ENCODE measurements at regions not wholly inside any gene's neighbourhood (a gene's known extent, or its start where the extent isn't known, plus 50 kb on each side); places are given as distances from the start of the nearest gene placed in this dataset.
"Not testable (repeated sequence)": the region's sequence is repeated elsewhere in the genome, so short reads cannot be mapped to it uniquely, and the experiment has no call there.

- no peak for DNase-seq (ENCODE audit: low read depth)
Measured at GRCh38 chr12:58647495-58647894, 272.8 kb downstream of the LRIG3 start.

DNA sequence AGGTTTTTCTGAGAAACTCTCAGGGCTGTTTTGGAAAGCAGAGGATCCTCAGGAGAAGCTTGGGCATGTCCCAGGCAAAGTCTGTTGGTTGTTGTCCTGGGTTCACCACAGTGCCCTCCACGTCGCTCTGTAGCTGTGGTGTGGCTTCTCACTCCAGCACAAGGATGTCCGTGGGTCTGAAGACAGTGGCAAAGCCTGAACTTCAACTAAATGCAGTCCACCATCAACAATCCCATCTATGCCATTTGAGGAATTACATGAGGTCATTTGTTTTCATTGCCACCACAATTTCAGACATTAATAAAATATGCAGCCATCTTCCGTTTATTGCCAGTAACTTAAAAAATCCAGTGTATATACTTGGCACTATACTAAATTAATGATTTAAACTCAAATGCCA lies 272.1 kb downstream of the LRIG3 start:
- DNase-seq (ENCODE audit: low read depth) = no peak

- no peak for DNase-seq (ENCODE audit: low read depth)
Measured at GRCh38 chr12:58651850-58652249, 268.5 kb downstream of the LRIG3 start.

- DNase-seq (ENCODE audit: low read depth) = no peak
Measured at GRCh38 chr12:58654021-58654420, 266.3 kb downstream of the LRIG3 start.

DNA sequence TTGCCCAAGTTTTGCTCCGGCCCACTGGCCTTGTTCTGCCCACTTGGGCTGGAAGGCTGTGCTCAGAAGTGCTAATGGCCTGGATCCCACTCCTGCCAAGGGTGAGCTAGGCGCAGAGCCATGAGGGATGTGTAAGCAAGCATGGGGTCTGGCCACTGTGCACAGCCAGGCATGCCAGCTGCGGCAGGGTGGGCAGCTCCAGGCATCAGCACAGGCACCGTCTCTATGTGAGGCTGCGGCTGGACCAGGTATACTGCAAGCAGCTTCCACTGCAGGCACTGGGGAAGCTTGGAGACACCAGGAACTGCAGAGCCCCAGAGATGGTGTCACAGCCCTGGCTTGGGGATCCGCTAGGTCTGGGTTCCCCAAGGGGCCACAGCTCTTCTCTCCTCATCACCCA lies 264.9 kb downstream of the LRIG3 start:
- no peak for DNase-seq (ENCODE audit: low read depth)

GRCh38 chr12:58656254-58657009 lies 263.9 kb downstream of the LRIG3 start:
- DNase-seq (ENCODE audit: low read depth) = no peak

DNA sequence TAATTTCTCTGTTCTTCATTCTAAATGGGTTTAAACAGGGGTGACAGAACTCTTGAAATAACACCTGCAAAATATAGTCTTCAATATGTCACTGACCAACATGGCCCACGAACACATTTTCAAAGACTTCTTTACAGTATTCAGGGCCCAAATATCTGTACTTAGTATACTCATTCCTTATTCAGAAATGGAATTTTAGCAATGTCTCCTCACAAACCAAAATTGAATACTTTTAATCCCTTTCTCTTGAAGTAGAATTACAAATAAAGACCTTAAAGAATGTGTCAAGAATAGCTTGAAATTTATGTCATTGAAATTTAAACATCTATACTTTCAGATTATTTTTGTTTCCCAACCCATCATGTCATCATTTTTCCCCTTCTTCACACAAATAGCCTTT lies 263.1 kb downstream of the LRIG3 start:
- no peak for DNase-seq (ENCODE audit: low read depth)

DNA sequence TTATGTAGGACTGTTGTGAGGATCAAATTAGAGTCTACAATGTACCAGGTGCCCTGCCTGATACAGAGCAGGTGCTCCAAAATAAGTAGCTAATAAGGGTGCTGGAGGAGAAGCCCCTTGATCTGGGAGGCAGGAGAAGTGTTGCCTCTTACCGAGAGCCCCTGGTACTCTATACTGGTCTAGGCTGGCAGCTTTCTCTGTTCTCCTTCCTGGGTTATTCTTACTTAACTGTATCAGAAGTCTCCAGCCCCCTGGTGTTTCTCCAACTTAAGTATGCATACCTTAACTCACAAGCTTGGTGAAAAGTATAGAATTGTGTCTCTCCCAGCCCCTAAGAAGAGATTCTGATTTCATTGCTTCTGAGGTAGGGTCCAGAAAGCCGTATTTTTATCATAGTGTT lies 254.9 kb downstream of the LRIG3 start:
- DNase-seq (ENCODE audit: low read depth) = no peak

- DNase-seq (ENCODE audit: low read depth) = no peak
Measured at GRCh38 chr12:58668233-58668632, 252.1 kb downstream of the LRIG3 start.

DNA sequence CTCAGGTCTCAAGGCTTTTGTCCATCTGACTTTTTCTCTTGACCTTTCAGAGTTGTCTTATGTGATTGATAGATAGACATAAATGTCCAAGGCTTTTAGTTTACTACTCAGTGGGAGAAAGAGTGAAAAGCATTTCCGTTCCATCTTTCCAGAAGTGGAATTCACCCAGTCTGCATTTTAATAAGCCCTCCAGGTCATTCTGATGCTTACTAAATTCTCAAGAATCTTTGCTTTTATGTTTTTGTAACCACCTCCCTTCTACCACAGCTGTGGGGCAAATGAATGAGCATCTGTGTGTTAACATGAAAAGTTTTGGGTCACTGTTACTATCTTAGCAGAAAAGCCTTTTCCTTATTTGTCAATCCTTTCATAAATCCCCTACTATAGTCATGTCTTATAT lies 251.4 kb downstream of the LRIG3 start:
- DNase-seq (ENCODE audit: low read depth) = peak; percentile 9

DNA sequence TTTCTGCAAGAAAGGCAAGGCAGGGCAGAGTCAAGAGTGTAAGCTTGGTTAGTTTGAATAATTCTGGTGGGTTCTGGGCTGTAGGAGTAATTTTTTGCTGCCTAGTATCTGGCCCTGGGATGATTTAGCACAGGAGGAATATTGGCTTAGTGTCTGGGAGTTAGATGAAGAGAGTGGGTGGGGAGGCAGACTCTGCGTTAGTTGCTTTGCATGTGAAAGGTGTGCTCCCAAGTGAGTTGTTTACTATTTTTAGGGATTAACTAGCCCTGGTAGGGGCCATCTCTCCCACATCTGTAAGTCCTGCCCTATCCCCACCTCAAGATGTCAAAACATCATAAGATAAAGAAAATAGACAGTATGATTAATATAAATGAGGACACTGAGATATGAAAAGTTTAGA lies 249.7 kb downstream of the LRIG3 start:
- no peak for DNase-seq (ENCODE audit: low read depth)

DNA sequence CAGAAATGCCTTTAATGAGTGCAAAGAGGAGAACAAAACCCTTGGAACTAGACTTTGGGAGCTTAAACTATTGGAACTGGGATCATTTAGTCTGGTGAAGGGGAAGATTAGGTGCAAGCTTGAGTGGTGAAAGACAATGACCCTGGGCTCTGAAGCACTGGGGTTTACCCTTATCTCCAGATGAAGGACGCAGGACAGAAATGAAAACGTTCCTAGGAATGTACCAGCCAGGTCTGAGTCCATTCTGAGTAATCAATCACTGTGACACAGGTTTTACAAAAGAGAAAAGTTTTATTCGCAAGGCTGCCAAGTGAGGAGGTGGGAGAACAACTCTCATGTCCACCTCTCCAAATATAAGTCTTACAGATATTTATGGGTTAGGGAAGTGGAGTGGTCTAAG lies 249.1 kb downstream of the LRIG3 start:
- DNase-seq (ENCODE audit: low read depth) = no peak

DNA sequence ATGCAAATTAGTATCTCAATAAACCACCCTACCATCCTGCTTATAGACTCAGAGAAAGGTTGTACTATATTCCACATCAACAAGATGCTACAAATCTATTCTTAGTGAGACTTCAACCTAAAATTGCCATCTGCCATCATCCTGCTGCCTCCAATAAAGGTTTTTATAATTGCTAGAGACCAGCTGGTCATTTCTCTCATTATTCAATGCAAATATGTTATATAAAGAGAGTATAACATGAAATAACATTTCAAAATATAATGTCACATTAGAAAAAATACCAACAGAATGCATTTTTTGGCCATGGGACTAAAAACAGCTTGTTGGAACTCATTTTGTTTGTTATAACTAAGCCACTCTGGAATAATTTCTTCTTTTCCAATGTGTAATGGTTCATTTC lies 247.3 kb downstream of the LRIG3 start:
- no peak for DNase-seq (ENCODE audit: low read depth)

DNA sequence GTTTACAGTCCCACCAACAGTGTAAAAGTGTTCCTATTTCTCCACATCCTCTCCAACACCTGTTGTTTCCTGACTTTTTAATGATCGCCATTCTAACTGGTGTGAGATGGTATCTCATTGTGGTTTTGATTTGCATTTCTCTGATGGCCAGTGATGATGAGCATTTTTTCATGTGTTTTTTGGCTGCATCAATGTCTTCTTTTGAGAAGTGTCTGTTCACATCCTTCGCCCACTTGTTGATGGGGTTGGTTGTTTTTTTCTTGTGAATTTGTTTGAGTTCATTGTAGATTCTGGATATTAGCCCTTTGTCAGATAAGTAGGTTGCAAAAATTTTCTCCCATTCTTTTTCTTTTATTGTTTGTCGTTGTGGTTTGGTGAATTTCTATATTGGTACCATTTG lies 242.5 kb downstream of the LRIG3 start:
- DNase-seq (ENCODE audit: low read depth) = not testable (repeated sequence)

GRCh38 chr12:58678753-58679152 lies 241.6 kb downstream of the LRIG3 start:
- no peak for DNase-seq (ENCODE audit: low read depth)

DNA sequence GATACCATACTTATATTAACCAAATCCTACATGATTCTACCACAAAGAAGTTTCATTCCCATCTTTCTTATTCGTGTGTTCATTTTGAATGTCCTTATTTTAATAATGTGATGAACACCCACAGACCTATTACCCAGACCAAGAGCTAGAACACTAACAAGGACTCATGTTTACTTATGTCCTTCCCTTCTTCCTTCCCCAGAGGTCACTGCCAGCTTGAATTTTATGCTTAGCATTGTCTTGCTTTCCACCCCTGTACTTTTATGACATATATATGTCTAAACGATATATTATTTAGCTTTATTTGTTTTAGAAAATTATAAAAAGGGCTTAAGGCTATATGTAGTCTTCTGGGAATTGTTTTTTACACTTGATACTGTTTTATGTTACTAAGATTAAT lies 238.6 kb downstream of the LRIG3 start:
- no peak for DNase-seq (ENCODE audit: low read depth)

GRCh38 chr12:58695263-58695662 lies 225.0 kb downstream of the LRIG3 start:
- no peak for DNase-seq (ENCODE audit: low read depth)

- no peak for DNase-seq (ENCODE audit: low read depth)
Measured at GRCh38 chr12:58701536-58701935, 218.8 kb downstream of the LRIG3 start.

GRCh38 chr12:58703866-58704265 lies 216.4 kb downstream of the LRIG3 start:
- DNase-seq (ENCODE audit: low read depth) = no peak

DNA sequence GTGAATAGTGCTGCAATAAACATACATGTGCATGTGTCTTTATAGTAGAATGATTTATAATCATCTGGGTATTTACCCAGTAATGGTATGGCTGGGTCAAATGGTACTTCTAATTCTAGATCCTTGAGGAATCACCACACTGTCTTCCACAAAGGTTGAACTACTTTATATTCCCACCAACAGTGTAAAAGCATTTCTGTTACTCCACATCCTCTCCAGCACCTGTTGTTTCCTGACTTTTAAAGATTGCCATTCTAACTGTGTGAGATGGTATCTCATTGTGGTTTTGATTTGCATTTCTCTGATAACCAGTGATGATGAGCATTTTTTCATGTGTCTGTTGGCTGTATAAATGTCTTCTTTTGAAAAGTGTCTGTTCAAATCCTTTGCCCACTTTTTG lies 215.5 kb downstream of the LRIG3 start:
- not testable (repeated sequence) for DNase-seq (ENCODE audit: low read depth)

DNA sequence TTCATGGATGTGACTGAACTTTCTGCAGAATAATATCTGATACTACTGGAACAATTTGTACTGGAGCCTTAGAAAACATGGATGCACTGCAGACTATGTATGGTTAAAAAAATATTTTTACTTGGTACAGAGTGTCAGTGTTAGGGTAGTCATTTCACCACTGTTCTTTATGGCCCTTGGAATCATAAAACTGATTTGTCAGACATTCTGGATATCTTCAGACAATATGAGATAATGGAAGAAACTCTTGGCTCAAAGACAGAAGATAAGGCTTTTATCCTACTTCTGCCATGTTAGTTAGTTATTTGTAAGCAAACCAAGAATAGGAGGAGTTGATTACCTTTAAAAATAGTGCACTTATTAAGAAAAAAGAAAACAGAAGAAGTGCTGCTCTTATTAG lies 209.4 kb downstream of the LRIG3 start:
- no peak for DNase-seq (ENCODE audit: low read depth)

GRCh38 chr12:58711974-58712373 lies 208.3 kb downstream of the LRIG3 start:
- DNase-seq (ENCODE audit: low read depth) = no peak

GRCh38 chr12:58712976-58713375 lies 207.3 kb downstream of the LRIG3 start:
- DNase-seq (ENCODE audit: low read depth) = no peak

- no peak for DNase-seq (ENCODE audit: low read depth)
Measured at GRCh38 chr12:58719161-58719560, 201.1 kb downstream of the LRIG3 start.
